GM19467 (cell line): ENCODE measurements at regions not wholly inside any gene's neighbourhood (a gene's known extent, or its start where the extent isn't known, plus 50 kb on each side); places are given as distances from the start of the nearest gene placed in this dataset.

ENCODE experiments used
- ATAC-seq: cut with Tn5 transposase; IDR thresholded peaks from one replicate; pipeline ENCODE4 v1.9.1; 2021; ENCODE audit warnings: mild to moderate bottlenecking, moderate library complexity; ENCODE audit not compliant: unreplicated experiment

- ATAC-seq, result no peak
Measured at GRCh38 chr17:73802871-73803270, 158.6 kb upstream of the SDK2 start.

- no peak for ATAC-seq
Measured at GRCh38 chr17:73803964-73804435, 159.8 kb upstream of the SDK2 start.

GRCh38 chr17:73806768-73807167 lies 162.5 kb upstream of the SDK2 start:
- no peak for ATAC-seq

DNA sequence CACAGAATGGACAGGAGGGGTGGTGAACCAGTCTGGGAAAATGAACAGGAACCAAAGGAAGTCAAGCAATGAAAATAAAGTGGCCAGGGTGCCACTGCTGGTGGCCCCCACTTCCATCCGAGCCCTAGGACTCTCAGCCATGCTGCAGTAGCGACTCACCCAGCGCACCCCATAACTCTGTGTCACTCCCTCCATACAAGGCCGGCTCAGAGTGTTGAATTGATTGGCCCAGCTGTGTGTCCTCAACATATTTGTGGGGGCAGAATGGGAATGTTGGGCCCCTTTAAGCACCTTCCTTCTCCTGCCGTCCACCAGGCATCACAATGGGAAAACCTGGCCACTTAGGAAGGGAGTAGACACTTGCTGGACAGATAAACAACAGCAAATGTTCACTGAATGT lies 169.0 kb upstream of the SDK2 start:
- ATAC-seq, result no peak

GRCh38 chr17:73814075-73814474 lies 169.8 kb upstream of the SDK2 start:
- ATAC-seq, result no peak

GRCh38 chr17:73815474-73815873 lies 171.2 kb upstream of the SDK2 start:
- no peak for ATAC-seq

GRCh38 chr17:73819440-73820395 lies 175.5 kb upstream of the SDK2 start:
- ATAC-seq, result no peak

DNA sequence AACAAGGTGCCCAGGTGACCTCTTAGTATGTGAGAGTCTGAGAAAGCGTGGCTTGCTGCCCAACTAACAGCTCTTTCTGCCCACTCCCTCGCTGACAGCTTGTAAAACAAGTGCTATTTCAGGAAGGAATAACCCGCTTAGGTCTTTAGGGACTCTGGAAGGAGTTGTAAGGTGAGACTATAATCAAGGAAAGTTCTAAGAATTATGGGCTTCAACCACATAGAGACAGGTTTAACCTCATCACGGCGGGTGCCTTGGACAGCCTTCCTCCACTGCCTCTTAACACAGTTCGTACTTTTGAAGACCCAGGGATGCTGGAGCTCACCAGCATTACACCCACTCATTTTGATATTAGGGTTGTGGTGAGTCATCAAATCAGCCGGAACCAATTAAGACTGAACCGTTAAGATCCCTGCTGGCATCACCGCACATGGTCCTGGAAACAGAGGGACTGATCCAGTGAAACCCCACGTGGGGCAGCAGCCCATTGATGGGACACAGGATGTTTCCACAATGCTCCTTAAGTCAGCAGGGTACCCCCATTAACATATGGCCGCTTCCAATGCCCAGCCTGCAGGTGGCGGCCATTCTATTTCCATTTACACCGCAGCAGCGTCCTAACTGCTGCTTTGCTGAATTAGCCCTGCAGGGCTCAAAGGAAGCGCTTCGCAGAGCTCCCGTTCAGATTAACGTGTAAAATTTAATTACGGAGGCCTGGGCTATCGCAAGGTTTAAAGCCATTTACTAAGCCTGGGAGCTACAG lies 176.6 kb upstream of the SDK2 start:
- no peak for ATAC-seq

DNA sequence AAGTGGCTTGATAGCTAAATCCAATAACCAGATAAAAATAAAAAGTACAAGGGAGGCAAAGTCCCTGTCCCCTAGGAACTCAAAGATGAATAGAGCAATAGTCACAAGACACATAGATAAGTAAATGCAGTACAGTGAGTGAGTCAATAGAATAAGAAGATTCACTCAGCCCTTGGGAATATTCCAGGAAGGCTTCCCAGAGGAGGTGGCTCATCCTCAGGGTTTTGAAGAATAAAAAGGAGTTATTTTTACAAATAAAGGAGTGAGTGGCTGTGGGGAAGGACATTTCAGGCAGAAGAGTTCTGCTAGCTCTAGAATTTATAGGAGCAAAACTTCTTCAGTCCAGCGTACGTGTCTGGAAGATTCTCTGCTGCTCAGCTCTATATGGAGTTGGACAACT lies 177.4 kb upstream of the SDK2 start:
- no peak for ATAC-seq

DNA sequence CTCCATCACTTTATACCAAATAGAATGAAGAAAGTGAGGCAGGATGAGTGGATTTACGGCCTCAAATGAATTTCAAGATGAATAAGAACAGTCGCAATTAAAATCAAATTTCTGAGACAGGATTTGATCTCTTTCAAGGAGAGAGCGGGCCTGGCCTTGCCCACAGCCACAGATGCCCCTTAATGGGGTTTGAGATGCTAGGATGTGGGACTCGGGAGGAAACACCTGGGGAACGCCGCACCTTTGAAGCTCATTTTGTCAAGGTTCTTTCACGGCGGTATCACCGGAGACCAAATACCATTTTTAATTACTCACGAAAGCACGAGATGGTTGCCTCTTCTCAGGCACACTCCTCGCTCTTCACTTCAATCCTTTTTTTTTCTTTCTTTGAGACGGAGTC lies 178.1 kb upstream of the SDK2 start:
- ATAC-seq, result no peak

- no peak for ATAC-seq
Measured at GRCh38 chr17:73823684-73824083, 179.4 kb upstream of the SDK2 start.

- ATAC-seq, result no peak
Measured at GRCh38 chr17:73824321-73824720, 180.1 kb upstream of the SDK2 start.

- ATAC-seq, result no peak
Measured at GRCh38 chr17:73826181-73826871, 182.1 kb upstream of the SDK2 start.

GRCh38 chr17:73826872-73827228 lies 182.6 kb upstream of the SDK2 start:
- no peak for ATAC-seq

DNA sequence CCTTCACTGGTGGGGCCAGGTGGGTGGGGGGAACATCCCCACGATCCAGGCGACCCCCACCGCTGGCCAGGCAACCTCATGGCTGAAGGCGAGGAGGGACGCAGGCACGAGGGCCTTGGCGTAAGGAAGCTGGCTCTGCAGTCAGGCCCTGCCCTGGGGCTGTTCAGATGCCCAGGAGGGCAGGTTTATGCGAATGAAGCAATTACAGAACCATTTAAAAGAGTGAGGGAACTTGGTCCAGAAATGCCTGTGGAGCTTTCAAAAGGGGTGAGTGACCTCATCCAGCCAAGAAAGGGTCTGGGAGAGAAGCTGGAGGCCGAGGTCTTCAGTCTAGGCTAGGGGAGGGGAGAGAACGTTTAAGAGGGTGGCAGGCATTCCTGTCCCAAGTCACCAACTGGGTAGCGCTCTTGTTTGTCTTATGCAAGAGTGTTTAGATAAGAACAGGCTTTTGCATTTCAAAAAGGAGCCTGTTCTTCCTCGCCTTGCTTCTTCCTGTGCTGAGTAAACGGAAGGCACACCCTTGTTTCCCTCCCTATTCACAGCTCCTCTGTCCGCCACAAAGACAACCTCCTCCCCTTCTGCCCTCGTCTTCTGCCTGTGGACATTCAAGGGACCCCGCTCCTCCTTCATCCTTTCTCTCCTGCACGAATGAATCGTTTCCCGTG lies 183.5 kb upstream of the SDK2 start:
- no peak for ATAC-seq

DNA sequence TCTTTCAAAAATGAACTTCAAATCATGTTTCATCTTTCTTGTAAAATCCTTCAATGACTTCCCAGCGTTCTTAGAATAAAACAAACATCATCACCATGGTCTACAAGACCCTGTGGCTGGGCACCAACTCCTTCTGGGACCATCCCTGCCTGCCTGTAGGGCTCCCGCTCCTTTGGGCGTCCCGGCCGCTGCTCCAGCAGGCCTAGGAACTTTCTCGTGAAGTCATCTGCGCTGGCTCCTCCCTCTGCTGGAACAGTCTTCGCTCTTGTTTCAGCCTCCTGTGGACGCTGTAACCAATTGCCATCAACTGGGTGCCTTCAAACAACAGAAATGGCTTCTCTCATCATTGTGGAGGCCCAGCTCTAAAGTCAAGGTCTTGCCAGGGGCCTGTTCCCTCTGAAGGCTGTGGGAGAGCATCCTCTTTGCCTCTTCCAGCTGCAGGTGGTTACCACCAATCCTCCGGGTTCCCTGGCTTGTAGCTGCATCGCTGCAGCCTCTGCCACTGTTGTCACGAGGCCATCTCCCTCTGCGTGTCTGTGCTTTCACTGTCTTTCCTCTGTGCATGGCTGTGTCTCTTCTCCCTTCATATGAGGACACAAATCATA lies 185.5 kb upstream of the SDK2 start:
- ATAC-seq, result no peak

GRCh38 chr17:73831699-73832098 lies 187.5 kb upstream of the SDK2 start:
- ATAC-seq, result no peak

GRCh38 chr17:73833775-73834488 lies 189.7 kb upstream of the SDK2 start:
- ATAC-seq, result no peak

GRCh38 chr17:73834684-73835343 lies 190.6 kb upstream of the SDK2 start:
- ATAC-seq, result no peak
